H1 (cell line): ENCODE measurements at regions not wholly inside any gene's neighbourhood (a gene's known extent, or its start where the extent isn't known, plus 50 kb on each side); places are given as distances from the start of the nearest gene placed in this dataset.
A peak's percentile ranks its signal among the peaks of the same experiment; 100 is the strongest.

Experiments
- CTCF ChIA-PET: fragments of 300-600 bp; sonication (Branson Sonifier 250); formaldehyde crosslinking; loops from one replicate; lab custom pipeline; 2021; ENCODE audit not compliant: partially characterized antibody; lab: Charles Lee
- POLR2A ChIA-PET: fragments of 300-600 bp; sonication (Branson Sonifier 250); formaldehyde crosslinking; loops from one replicate; lab custom pipeline; 2021; ENCODE audit warnings: inconsistent platforms; ENCODE audit not compliant: partially characterized antibody; lab: Charles Lee
- DNase-seq, 2 experiments: peaks; one replicate each; pipeline versions ENCODE4 v3.0.0 to v3.0.0-alpha.2; 2010 to 2022; ENCODE audit warnings: low spot score in 2 of 2, low read depth in 1 of 2, mixed read lengths in 1 of 2
- FAIRE-seq: peaks from 2 replicates; lab custom pipeline; 2011; peaks lifted over from hg19 to GRCh38; lab: Jason Lieb, UNC
- H2AFZ ChIP-seq: 2 replicates; pipeline ENCODE4 v1.8.1; 2012; ENCODE audit warnings: low read length, inconsistent platforms
- H2AK5ac ChIP-seq: 2 replicates; pipeline ENCODE4 v1.6.1; 2013; ENCODE audit warnings: low read depth, low read length
- H2BK120ac ChIP-seq: replicated peaks from 2 replicates; pipeline ENCODE3; 2013; ENCODE audit warnings: low read depth, low read length, inconsistent platforms
- H2BK12ac ChIP-seq: 2 replicates; pipeline ENCODE4 v1.6.1; 2013; ENCODE audit warnings: low read depth, low read length
- H2BK15ac ChIP-seq: 2 replicates; pipeline ENCODE4 v1.6.1; 2013; ENCODE audit warnings: low read length
- H2BK20ac ChIP-seq: 2 replicates; pipeline ENCODE4 v1.6.1; 2013; ENCODE audit warnings: low read length
- H2BK5ac ChIP-seq: 2 replicates; pipeline ENCODE4 v1.6.1; 2013; ENCODE audit warnings: low read depth, low read length
- H3K14ac ChIP-seq: 2 replicates; pipeline ENCODE4 v1.6.1; 2013; ENCODE audit warnings: inconsistent platforms; ENCODE audit not compliant: insufficient read length
- H3K18ac ChIP-seq: 2 replicates; pipeline ENCODE4 v1.6.1; 2013; ENCODE audit warnings: low read length; ENCODE audit errors: extremely low read depth
- H3K23ac ChIP-seq: 2 replicates; pipeline ENCODE4 v1.6.1; 2013; ENCODE audit warnings: inconsistent platforms; ENCODE audit not compliant: insufficient read length
- H3K23me2 ChIP-seq: 2 replicates; pipeline ENCODE4 v1.6.1; 2013; ENCODE audit warnings: low read depth, low read length
- H3K27ac ChIP-seq: 2 replicates; pipeline ENCODE4 v1.6.1; 2011; ENCODE audit warnings: low read depth, low read length, inconsistent platforms
- H3K27me3 ChIP-seq, 4 experiments: replicated peaks in 1 of 4; 1 replicate in 1 of 4; 2 replicates in 3 of 4; pipeline versions ENCODE4 v1.6.1 to v1.8.1; 2011 to 2013; ENCODE audit warnings: low read length in 3 of 4, mild to moderate bottlenecking in 3 of 4, inconsistent platforms in 2 of 4, mixed read lengths in 2 of 4, moderate library complexity in 1 of 4; ENCODE audit not compliant: control insufficient read depth in 3 of 4, insufficient read depth in 3 of 4; ENCODE audit errors: extremely low read depth in 1 of 4
- H3K36me3 ChIP-seq, 4 experiments: 2 replicates each; pipeline versions ENCODE4 v1.6.1 to v1.8.1; 2011 to 2013; ENCODE audit warnings: mild to moderate bottlenecking in 4 of 4, low read length in 3 of 4, moderate library complexity in 2 of 4, control low read depth in 1 of 4, inconsistent platforms in 1 of 4; ENCODE audit not compliant: insufficient read depth in 4 of 4, control insufficient read depth in 2 of 4
- H3K4ac ChIP-seq: replicated peaks from 2 replicates; pipeline ENCODE3; 2013; ENCODE audit warnings: low read length, low read depth, mixed read lengths, inconsistent platforms; ENCODE audit not compliant: insufficient read length
- H3K4me1 ChIP-seq, 4 experiments: replicated peaks in 1 of 4; 1 replicate in 1 of 4; 2 replicates in 3 of 4; pipeline versions ENCODE4 v1.6.1 to v1.8.1; 2011 to 2013; ENCODE audit warnings: low read length in 3 of 4, inconsistent platforms in 2 of 4, mixed read lengths in 1 of 4; ENCODE audit not compliant: insufficient read depth in 4 of 4, control insufficient read depth in 3 of 4
- H3K4me2 ChIP-seq, 2 experiments: 2 replicates each; pipeline versions ENCODE4 v1.6.1 to v1.8.1; 2011 to 2013; ENCODE audit warnings: low read depth in 2 of 2, low read length in 2 of 2, control low read depth in 1 of 2, inconsistent platforms in 1 of 2, mild to moderate bottlenecking in 1 of 2; ENCODE audit not compliant: insufficient read depth in 1 of 2
- H3K4me3 ChIP-seq, 4 experiments: fragments of 200-600, 300-600 bp in 1 of 4; sonication (generic), shearing (Covaris generic), sonication (Bioruptor Twin) in 1 of 4; 2 replicates each; pipeline versions ENCODE4 v1.5.1 to v1.8.1; 2011 to 2016; ENCODE audit warnings: low read length in 4 of 4, low read depth in 3 of 4, control low read depth in 2 of 4, inconsistent platforms in 2 of 4, mild to moderate bottlenecking in 2 of 4, mixed read lengths in 1 of 4, moderate library complexity in 1 of 4; ENCODE audit not compliant: insufficient read depth in 2 of 4; ENCODE audit errors: extremely low read depth in 1 of 4
- H3K56ac ChIP-seq: replicated peaks from 2 replicates; pipeline ENCODE3; 2013; ENCODE audit warnings: low read depth, mild to moderate bottlenecking, mixed read lengths, low read length, inconsistent platforms; ENCODE audit not compliant: insufficient read length
- H3K79me1 ChIP-seq: 2 replicates; pipeline ENCODE4 v1.6.1; 2013; ENCODE audit warnings: low read depth, low read length, control low read depth
- H3K79me2 ChIP-seq, 2 experiments: 2 replicates each; pipeline versions ENCODE4 v1.6.1 to v1.8.1; 2012 to 2013; ENCODE audit warnings: low read length in 2 of 2, mild to moderate bottlenecking in 2 of 2, inconsistent platforms in 1 of 2; ENCODE audit not compliant: insufficient read depth in 2 of 2, control insufficient read depth in 1 of 2
- H3K9ac ChIP-seq, 4 experiments: replicated peaks in 1 of 4; 1 replicate in 1 of 4; 2 replicates in 3 of 4; pipeline versions ENCODE4 v1.6.1 to v1.8.1; 2011 to 2013; ENCODE audit warnings: low read depth in 3 of 4, low read length in 3 of 4, control low read depth in 2 of 4, mild to moderate bottlenecking in 2 of 4, moderate library complexity in 2 of 4, inconsistent platforms in 1 of 4; ENCODE audit errors: extremely low read depth in 1 of 4
- H3K9me3 ChIP-seq, 2 experiments: 2 replicates each; pipeline versions ENCODE4 v1.6.1 to v1.8.1; 2012 to 2013; ENCODE audit warnings: mild to moderate bottlenecking in 2 of 2, moderate library complexity in 2 of 2, control low read depth in 1 of 2, inconsistent platforms in 1 of 2, low read depth in 1 of 2, low read length in 1 of 2, mixed read lengths in 1 of 2; ENCODE audit not compliant: insufficient read depth in 2 of 2
- H4K20me1 ChIP-seq, 2 experiments: replicated peaks in 1 of 2; 2 replicates each; pipeline versions ENCODE3 to v1.8.1; 2011 to 2013; ENCODE audit warnings: inconsistent platforms in 2 of 2, low read length in 2 of 2, mild to moderate bottlenecking in 1 of 2; ENCODE audit not compliant: insufficient read depth in 2 of 2, control insufficient read depth in 1 of 2
- H4K5ac ChIP-seq: 2 replicates; pipeline ENCODE4 v1.6.1; 2013; ENCODE audit warnings: low read length, low read depth, mixed read lengths, inconsistent platforms; ENCODE audit not compliant: insufficient read length
- H4K8ac ChIP-seq: 2 replicates; pipeline ENCODE4 v1.8.0; 2013; ENCODE audit warnings: mild to moderate bottlenecking, moderate library complexity, low read length, inconsistent platforms; ENCODE audit not compliant: insufficient read depth; ENCODE audit errors: extremely low read depth
- H4K91ac ChIP-seq: replicated peaks from 2 replicates; pipeline ENCODE3; 2013; ENCODE audit warnings: low read length, mixed read lengths, inconsistent platforms; ENCODE audit not compliant: insufficient read length
- CREB1 ChIP-seq: IDR thresholded peaks from 2 replicates; pipeline ENCODE4 v1.6.1; 2012; ENCODE audit warnings: inconsistent platforms
- KDM1A ChIP-seq: fragments of 200-600, 300-600 bp; sonication (generic); IDR thresholded peaks from 2 replicates; pipeline ENCODE4 v1.7.1; 2016; ENCODE audit warnings: mild to moderate bottlenecking, low read length, borderline replicate concordance
- KDM5A ChIP-seq: fragments of 200-600 bp; IDR thresholded peaks from 2 replicates; pipeline ENCODE4 v1.7.1; 2012; ENCODE audit warnings: mild to moderate bottlenecking, low read length, inconsistent platforms, mixed read lengths
- POLR2A ChIP-seq, 2 experiments: IDR thresholded peaks; 1 replicate in 1 of 2; 2 replicates in 1 of 2; pipeline ENCODE4 v1.6.1; 2011; ENCODE audit warnings: low read depth in 2 of 2, low read length in 2 of 2, mild to moderate bottlenecking in 2 of 2; ENCODE audit errors: control extremely low read depth in 1 of 2
- WGBS, 2 experiments: shearing (Covaris generic) in 1 of 2; methylation state at CpG; one replicate each; pipeline versions ENCODE4 v1.1.6 to v1.1.7; 2013 to 2015; ENCODE audit warnings: low lambda C conversion rate in 2 of 2, mixed read lengths in 2 of 2, inconsistent platforms in 1 of 2, low coverage in 1 of 2, missing lambda C conversion rate in 1 of 2; ENCODE audit not compliant: insufficient replicate concordance in 2 of 2, insufficient coverage in 1 of 2, insufficient read length in 1 of 2; ENCODE audit errors: extremely low coverage in 1 of 2, missing lambda C conversion rate in 1 of 2; 5-methylcytosine and 5-hydroxymethylcytosine counted together

- Histone ChIP-seq H3K18ac (no peak overlapping the region; the same call in 1 of the 2 replicates), H3K9ac (peak overlapping the region; percentile 79 to 100 (median 97)), H2AK5ac (0 out of 2 replicates have a peak overlapping the region, but pooled peaks have one; percentile 53), H3K4me3 (peak overlapping the region; percentile 87 to 99 (median 94)), H3K27ac (peak overlapping the region; percentile 94), H2BK5ac (peak overlapping the region; percentile 91; the same call in 1 of the 2 replicates), H3K23me2 (no peaks in the 10 kb centered on the region), H2BK120ac (peak overlapping the region; percentile 54), H2BK15ac (no peak overlapping the region), H3K79me2 (peaks cover 4 to 51% of the 10 kb centered on the region in 2 experiments; a peak in 3 of 4 replicates), H3K14ac (no peak overlapping the region), H2AFZ (peak overlapping the region; percentile 49; the same call in 1 of the 2 replicates), H4K91ac (no peak overlapping the region), H3K36me3 (peaks cover 0 to 25% (median 3%) of the 10 kb centered on the region in 4 experiments; a peak in 3 of 8 replicates), H3K4ac (no peak overlapping the region), H3K9me3 (no peaks in the 10 kb centered on the region), H3K56ac (peak overlapping the region; percentile 59), H3K4me2 (peak overlapping the region; percentile 62 to 65), H4K8ac (peak overlapping the region; percentile 97; the same call in 1 of the 2 replicates), H3K4me1 (no peaks in the 10 kb centered on the region), H3K79me1 (no peaks in the 10 kb centered on the region), H2BK20ac (no peak overlapping the region), H3K23ac (no peak overlapping the region), H4K20me1 (no peaks in the 10 kb centered on the region), H3K27me3 (no peaks in the 10 kb centered on the region), H4K5ac (peak overlapping the region; percentile 52), H2BK12ac (no peak overlapping the region; the same call in 1 of the 2 replicates)
- no peak for TF ChIP-seq CREB1
- TF ChIP-seq POLR2A (IDR thresholded peaks at IDR 0.05; ENCODE audit: control extremely low read depth in 1 of 2, low read depth in 2 of 2, low read length in 2 of 2), result peak in 1 of 2 experiments; percentile 1; a peak in 1 of 3 replicates
- no peak for TF ChIP-seq KDM1A
- TF ChIP-seq KDM5A, result 0 out of 2 replicates have a peak, but pooled peaks have one; percentile 17
- FAIRE-seq (peak; percentile 69), DNase-seq (no peak)
- POLR2A ChIA-PET, result interaction anchor here (0.8 to 2.1 kb wide), 5 partner anchors 10 to 69 kb away, joined by 3 to 14 read pairs (median 4); no protein-coding TSS in a partner anchor
- CTCF ChIA-PET, result no interaction called here
- WGBS, 2 experiments, result 0% methylated on average over 1 of the region's 8 CpGs; no CpG with 5 or more reads in 1 of the 2 experiments
These were observed 92.0 kb upstream of the XIST start for GRCh38 chrX:73944563-73944908.
